ENCODE measurements at regions not wholly inside any gene's neighbourhood (a gene's known extent, or its start where the extent isn't known, plus 50 kb on each side); places are given as distances from the start of the nearest gene placed in this dataset.

DNA sequence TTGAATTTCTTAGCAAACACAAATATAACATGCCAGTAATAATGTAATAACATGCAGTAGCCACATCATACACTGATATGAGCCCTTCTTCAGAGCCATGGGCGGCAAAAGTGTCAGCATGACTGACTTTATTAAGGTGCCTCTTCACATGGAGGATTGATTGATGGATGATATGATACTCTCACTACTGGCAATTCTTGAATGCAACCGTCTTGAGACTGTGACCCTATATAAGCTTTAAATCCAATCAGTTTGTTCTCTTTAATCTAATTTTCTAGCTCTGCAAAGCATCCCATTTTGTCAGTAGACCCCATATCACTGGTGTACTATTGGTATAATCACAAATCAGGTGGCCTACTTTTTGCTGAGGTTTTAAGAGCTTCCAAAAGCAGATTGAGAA, 463.7 kb upstream of the ROBO2 start:
- Histone ChIP-seq H3K36me3 (ENCODE audit: control insufficient read depth in 2 of 2, insufficient read depth in 1 of 2, low read length in 2 of 2) (no peaks in the 10 kb centered on the region), H3K4me3 (ENCODE audit: low read depth, low read length) (no peak overlapping the region), H3K4me1 (ENCODE audit: control insufficient read depth, insufficient read depth, low read length) (no peaks in the 10 kb centered on the region), H3K27ac (ENCODE audit: extremely low read depth, low read depth, low read length) (no peak overlapping the region), H3K9me3 (ENCODE audit: control insufficient read depth, insufficient read depth, low read depth, low read length) (no peaks in the 10 kb centered on the region)
- POLR2A ChIA-PET = no interaction called here
- CTCF ChIA-PET = interaction anchor here (0.7 to 1.5 kb wide), 2 partner anchors 10 to 11 kb away, joined by 3 to 4 read pairs; no protein-coding TSS in a partner anchor
- TF ChIP-seq KLF9 (tag by site-specific recombination; IDR thresholded peaks at IDR 0.05; ENCODE audit: low read depth) (no peak), GFI1B (tag by site-specific recombination; IDR thresholded peaks at IDR 0.05) (no peak), ZFP37 (tag by site-specific recombination; IDR thresholded peaks at IDR 0.05) (no peak), ZNF707 (tag by site-specific recombination; IDR thresholded peaks at IDR 0.05) (no peak), SP3 (tag by site-specific recombination; IDR thresholded peaks at IDR 0.05) (no peak), ZNF146 (tag by site-specific recombination; IDR thresholded peaks at IDR 0.05) (no peak), ZNF121 (tag by site-specific recombination; IDR thresholded peaks at IDR 0.05) (no peak), ZNF747 (tag by site-specific recombination; IDR thresholded peaks at IDR 0.05) (no peak), HOXC10 (CRISPR knock-in tag; IDR thresholded peaks at IDR 0.05) (no peak), ZNF184 (tag by site-specific recombination; IDR thresholded peaks at IDR 0.05) (no peak), ZFP69B (tag by site-specific recombination; IDR thresholded peaks at IDR 0.05) (no peak)

GRCh38 chr3:76582098-76582497, 457.8 kb upstream of the ROBO2 start:
- POLR2A ChIA-PET = no interaction called here
- H3K27ac ChIP-seq (ENCODE audit: extremely low read depth, low read depth, low read length) = no peak overlapping the region
- CTCF ChIA-PET = interaction anchor here (0.6 kb wide), 1 partner anchor 251 kb away, joined by 4 read pairs; no protein-coding TSS in a partner anchor
- H3K4me3 ChIP-seq (ENCODE audit: low read depth, low read length) = no peak overlapping the region
- H3K36me3 ChIP-seq (ENCODE audit: control insufficient read depth in 2 of 2, insufficient read depth in 1 of 2, low read length in 2 of 2) = no peaks in the 10 kb centered on the region
- H3K9me3 ChIP-seq (ENCODE audit: control insufficient read depth, insufficient read depth, low read depth, low read length) = no peaks in the 10 kb centered on the region
- no peak for TF ChIP-seq REPIN1 (tag by site-specific recombination; IDR thresholded peaks at IDR 0.05; ENCODE audit: low read depth)
- no peak for TF ChIP-seq ZNF335 (tag by site-specific recombination; conservative IDR thresholded peaks at IDR 0.05)
- no peak for TF ChIP-seq ZNF530 (tag by site-specific recombination; IDR thresholded peaks at IDR 0.05; ENCODE audit: low read depth)
- H3K4me1 ChIP-seq (ENCODE audit: control insufficient read depth, insufficient read depth, low read length) = no peaks in the 10 kb centered on the region

DNA sequence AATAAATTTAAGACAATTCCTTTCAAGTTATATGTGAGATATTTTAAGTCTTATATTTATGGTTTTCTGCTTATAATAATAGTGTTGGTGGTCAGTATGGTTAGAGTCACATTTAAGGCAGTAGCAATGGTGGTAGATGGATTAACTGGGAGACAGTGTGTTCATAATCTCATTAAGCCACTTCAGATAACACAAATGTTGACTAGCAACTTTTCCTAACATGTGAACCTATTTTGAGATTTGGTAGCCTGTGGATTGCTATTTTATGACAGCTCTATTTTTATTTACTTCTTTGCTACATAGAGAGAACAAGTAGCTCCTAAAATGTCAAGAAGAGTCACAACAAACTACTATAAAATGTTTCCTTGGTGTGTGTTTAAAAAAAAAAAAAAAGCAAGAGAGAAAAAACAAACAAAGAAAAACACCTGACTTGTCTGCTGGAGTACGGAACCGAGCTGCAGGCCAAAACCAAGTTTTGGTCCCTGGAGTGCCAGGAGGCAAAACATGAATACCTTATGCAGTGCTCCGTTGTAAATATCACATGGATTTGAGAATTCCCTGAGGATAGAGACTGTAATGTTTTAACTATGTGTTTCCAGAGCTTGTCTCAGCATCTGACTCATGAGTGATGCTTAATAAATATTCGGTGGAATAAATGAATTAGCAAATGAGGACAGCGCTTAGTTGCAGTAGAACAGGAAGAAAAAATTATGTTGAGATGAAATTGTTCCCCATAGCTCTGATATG, 457.1 kb upstream of the ROBO2 start:
- Histone ChIP-seq H3K9me3 (ENCODE audit: control insufficient read depth, insufficient read depth, low read depth, low read length) (no peaks in the 10 kb centered on the region), H3K4me3 (ENCODE audit: low read depth, low read length) (no peak overlapping the region), H3K27ac (ENCODE audit: extremely low read depth, low read depth, low read length) (no peak overlapping the region), H3K36me3 (ENCODE audit: control insufficient read depth in 2 of 2, insufficient read depth in 1 of 2, low read length in 2 of 2) (no peaks in the 10 kb centered on the region), H3K4me1 (ENCODE audit: control insufficient read depth, insufficient read depth, low read length) (no peaks in the 10 kb centered on the region)
- POLR2A ChIA-PET = no interaction called here
- no peak for TF ChIP-seq FEZF1 (tag by site-specific recombination; IDR thresholded peaks at IDR 0.05)
- TF ChIP-seq ZNF2 (tag by site-specific recombination; IDR thresholded peaks at IDR 0.05) = no peak
- TF ChIP-seq ZNF560 (tag by site-specific recombination; IDR thresholded peaks at IDR 0.05; ENCODE audit: borderline replicate concordance) = no peak
- TF ChIP-seq KLF7 (tag by site-specific recombination; IDR thresholded peaks at IDR 0.05; ENCODE audit: borderline replicate concordance) = no peak
- no peak for TF ChIP-seq ZNF362 (tag by site-specific recombination; IDR thresholded peaks at IDR 0.05)
- no peak for TF ChIP-seq ZFP37 (tag by site-specific recombination; IDR thresholded peaks at IDR 0.05)
- TF ChIP-seq PRDM10 (tag by site-specific recombination; IDR thresholded peaks at IDR 0.05) = no peak
- no peak for TF ChIP-seq ZNF302 (tag by site-specific recombination; IDR thresholded peaks at IDR 0.05; ENCODE audit: low read depth)
- TF ChIP-seq ZNF341 (tag by site-specific recombination; IDR thresholded peaks at IDR 0.05; ENCODE audit: low read depth) = no peak
- no peak for TF ChIP-seq SP7 (tag by site-specific recombination; IDR thresholded peaks at IDR 0.05)
- no peak for TF ChIP-seq ZEB2 (tag by site-specific recombination; IDR thresholded peaks at IDR 0.05)
- CTCF ChIA-PET = interaction anchor here (0.6 kb wide), 1 partner anchor 252 kb away, joined by 4 read pairs; no protein-coding TSS in a partner anchor
